GM12872 (cell line): ENCODE measurements at regions not wholly inside any gene's neighbourhood (a gene's known extent, or its start where the extent isn't known, plus 50 kb on each side); places are given as distances from the start of the nearest gene placed in this dataset.

ENCODE experiments used
- CTCF ChIP-seq: IDR thresholded peaks from 3 replicates; pipeline ENCODE4 v1.5.1; 2011; ENCODE audit warnings: low read depth, mild to moderate bottlenecking, low read length, moderate library complexity; ENCODE audit not compliant: insufficient read depth

- TF ChIP-seq CTCF, result no peak
Measured at GRCh38 chr10:56472978-56473377, 111.9 kb upstream of the ZWINT start.

GRCh38 chr10:56470701-56471100 lies 109.6 kb upstream of the ZWINT start:
- no peak for TF ChIP-seq CTCF

GRCh38 chr10:56469482-56469881 lies 108.4 kb upstream of the ZWINT start:
- peak; percentile 28; the same call in 1 of the 3 replicates for TF ChIP-seq CTCF

DNA sequence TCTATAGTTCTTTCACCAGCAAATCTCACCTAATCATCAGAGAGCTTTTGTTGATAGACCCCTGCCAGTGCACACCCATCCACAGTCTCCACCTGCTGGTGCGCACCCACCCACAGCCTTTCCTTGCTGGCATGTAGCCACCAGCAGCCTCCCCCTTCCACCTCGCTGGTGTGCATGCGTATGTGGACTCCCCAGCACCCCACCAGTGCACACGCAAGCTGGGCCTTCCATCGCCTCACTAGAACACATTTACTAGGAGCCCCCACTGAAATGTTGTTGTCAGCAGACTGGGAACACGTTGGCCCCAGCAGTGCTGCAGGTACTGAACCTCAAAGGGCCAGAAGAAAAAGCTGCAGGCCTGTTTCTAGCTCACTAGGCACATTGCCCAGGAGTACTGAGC lies 104.9 kb upstream of the ZWINT start:
- TF ChIP-seq CTCF, result no peak

GRCh38 chr10:56449770-56450169 lies 88.7 kb upstream of the ZWINT start:
- TF ChIP-seq CTCF, result peak; percentile 25; the same call in 1 of the 3 replicates
